ENCODE measurements at regions not wholly inside any gene's neighbourhood (a gene's known extent, or its start where the extent isn't known, plus 50 kb on each side); places are given as distances from the start of the nearest gene placed in this dataset.

DNA sequence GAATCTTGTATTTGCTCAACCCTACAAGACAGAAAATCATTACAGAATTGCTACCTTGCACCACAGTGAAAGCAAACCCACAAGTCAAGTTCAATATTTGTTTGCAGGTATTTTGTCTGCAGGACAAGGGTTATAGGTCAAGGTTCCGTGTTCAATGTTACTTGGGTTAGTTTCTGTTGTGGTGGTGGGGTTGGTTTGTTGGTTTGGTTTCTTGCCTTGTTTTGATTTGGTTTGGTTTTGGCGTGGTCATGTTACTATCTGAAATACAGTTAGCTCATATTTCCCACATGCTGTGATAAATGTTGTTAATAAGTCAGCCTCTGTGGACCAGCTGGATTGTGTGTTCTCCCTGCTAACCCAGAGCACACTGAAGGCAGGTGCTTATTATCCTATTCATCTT is 75.6 kb upstream of the INSIG1 start:
- TF ChIP-seq ZNF274 (IDR thresholded peaks at IDR 0.05; ENCODE audit: low read depth, low read length) (no peak), YY1 (IDR thresholded peaks at IDR 0.05; ENCODE audit: insufficient read depth, insufficient read length) (no peak), SUZ12 (IDR thresholded peaks at IDR 0.05; ENCODE audit: extremely low read depth, insufficient read depth, insufficient read length) (no peak)
